Urinary bladder (tissue), 3 donors: ENCODE measurements at regions not wholly inside any gene's neighbourhood (a gene's known extent, or its start where the extent isn't known, plus 50 kb on each side); places are given as distances from the start of the nearest gene placed in this dataset.
"Not testable (repeated sequence)": the region's sequence is repeated elsewhere in the genome, so short reads cannot be mapped to it uniquely, and the experiment has no call there.

Experiments
- DNase-seq: peaks from one replicate; pipeline ENCODE4 v3.0.0-alpha.2; 2015; ENCODE audit errors: extremely low spot score
- H3K27ac ChIP-seq: one replicate; pipeline ENCODE4 v1.5.1; 2013; ENCODE audit warnings: low read depth, mild to moderate bottlenecking, moderate library complexity
- H3K36me3 ChIP-seq: one replicate; pipeline ENCODE4 v1.6.1; 2013; ENCODE audit warnings: mild to moderate bottlenecking, moderate library complexity; ENCODE audit not compliant: insufficient read depth
- H3K4me1 ChIP-seq: one replicate; pipeline ENCODE4 v1.6.1; 2013; ENCODE audit warnings: mild to moderate bottlenecking, moderate library complexity; ENCODE audit not compliant: insufficient read depth
- H3K4me3 ChIP-seq: one replicate; pipeline ENCODE4 v1.5.1; 2013; ENCODE audit warnings: low read depth, low read length
- WGBS: extraction: QIAGEN DNeasy Blood & Tissue Kit; methylation state at CpG from one replicate; pipeline ENCODE4 v1.1.7; 2013; 5-methylcytosine and 5-hydroxymethylcytosine counted together
- donor health status: healthy with polysubstance abuse.
- donor health status: healthy.

DNA sequence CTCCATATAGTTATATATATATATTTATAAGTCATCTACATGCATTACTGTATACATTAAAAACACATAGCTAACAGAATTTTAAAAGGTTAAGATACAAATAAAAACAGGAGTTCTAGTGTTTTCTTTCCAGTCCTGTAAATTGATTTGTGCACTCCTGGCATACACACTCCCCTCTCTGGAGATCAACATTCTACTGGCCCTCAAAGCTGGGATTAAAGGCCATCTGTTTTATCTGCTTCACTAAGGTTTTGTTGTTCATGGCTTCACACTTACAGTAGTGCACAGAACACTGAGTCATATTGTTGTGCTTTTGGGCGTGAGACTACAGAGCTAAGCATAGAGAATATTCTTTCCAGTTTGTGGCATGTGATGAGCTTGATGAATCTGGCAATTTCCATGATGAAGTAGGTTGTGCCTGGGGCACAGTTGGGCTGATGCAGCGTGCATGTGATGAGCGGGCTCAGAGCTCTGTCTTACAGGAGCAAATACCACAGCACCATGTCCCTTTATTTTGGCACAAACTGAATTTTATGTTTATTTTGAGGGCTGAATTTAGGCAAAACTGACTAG is 98.2 kb downstream of the TAF11L14 start:
- H3K4me1 ChIP-seq = no peaks in the 10 kb centered on the region
- DNase-seq = no peak
- H3K4me3 ChIP-seq = no peak overlapping the region
- 72% methylated on average over 3 of the region's 3 CpGs for WGBS
- H3K36me3 ChIP-seq = no peaks in the 10 kb centered on the region
- H3K27ac ChIP-seq = no peak overlapping the region

DNA sequence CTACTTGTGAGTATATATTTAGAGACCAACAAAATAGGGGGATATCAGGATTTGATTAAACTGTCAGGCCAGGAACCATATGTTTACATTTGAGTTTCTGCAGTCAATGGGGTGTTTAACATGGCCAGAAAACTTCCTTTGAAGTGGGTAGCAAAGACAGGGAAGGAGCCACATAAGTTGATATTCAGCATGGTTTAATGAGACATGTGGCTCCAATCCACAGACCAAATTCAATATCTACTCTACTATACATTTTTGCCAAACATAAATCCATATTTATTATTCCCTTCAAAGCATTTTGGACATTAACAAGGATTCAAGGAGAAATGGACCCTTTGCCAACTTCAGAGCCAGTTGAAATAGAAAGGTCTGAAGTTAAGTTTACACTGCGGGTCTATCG is 99.8 kb downstream of the TAF11L14 start:
- no peak overlapping the region for H3K27ac ChIP-seq
- no peak overlapping the region for H3K4me3 ChIP-seq
- no peaks in the 10 kb centered on the region for H3K36me3 ChIP-seq
- no peak for DNase-seq
- WGBS = 30% methylated on average over 2 of the region's 2 CpGs
- no peaks in the 10 kb centered on the region for H3K4me1 ChIP-seq

DNA sequence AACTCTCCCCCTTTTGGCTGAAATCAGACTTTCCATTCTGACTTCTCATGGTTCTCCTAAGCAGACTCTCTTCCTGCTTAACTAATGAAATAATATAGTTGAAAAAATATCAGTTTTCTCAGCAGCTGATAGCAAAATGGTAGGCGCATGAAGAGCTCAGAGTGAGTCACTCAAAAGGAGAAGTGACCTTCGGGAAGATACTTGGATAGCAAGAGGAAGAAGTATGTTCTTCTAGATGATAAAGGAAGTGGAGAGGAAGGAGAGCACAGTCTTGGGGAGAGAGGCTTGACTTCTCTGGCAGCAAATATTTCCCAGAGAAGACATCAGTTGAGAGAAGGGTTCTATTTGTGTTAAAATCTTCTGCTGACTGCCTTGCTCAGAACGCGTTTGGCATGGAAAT is 101.5 kb downstream of the TAF11L14 start:
- no peaks in the 10 kb centered on the region for H3K36me3 ChIP-seq
- no peaks in the 10 kb centered on the region for H3K4me1 ChIP-seq
- no peak for DNase-seq
- H3K4me3 ChIP-seq = no peak overlapping the region
- 64% methylated on average over 4 of the region's 4 CpGs for WGBS
- no peak overlapping the region for H3K27ac ChIP-seq

DNA sequence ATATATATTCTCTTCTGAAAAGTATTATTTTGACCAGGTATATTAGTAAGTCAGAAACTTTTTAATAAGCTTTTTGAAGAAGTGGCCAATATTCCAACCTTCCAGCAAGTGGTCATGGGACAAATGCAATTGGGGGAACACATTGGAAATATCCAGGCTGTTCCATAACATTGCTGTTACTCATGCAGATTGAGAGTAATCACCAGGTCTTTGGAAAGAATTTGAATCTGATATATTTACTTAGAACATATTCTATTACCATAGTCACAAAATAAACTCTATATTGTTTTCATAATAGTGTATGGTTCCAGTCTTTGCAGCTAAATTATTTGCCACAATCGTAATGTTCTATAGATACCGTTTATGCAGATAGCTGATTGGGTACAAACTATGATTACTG is 102.8 kb downstream of the TAF11L14 start:
- Histone ChIP-seq H3K4me1 (no peaks in the 10 kb centered on the region), H3K27ac (no peak overlapping the region), H3K36me3 (no peaks in the 10 kb centered on the region), H3K4me3 (no peak overlapping the region)
- WGBS = 75% methylated on average over 2 of the region's 2 CpGs
- DNase-seq = no peak

DNA sequence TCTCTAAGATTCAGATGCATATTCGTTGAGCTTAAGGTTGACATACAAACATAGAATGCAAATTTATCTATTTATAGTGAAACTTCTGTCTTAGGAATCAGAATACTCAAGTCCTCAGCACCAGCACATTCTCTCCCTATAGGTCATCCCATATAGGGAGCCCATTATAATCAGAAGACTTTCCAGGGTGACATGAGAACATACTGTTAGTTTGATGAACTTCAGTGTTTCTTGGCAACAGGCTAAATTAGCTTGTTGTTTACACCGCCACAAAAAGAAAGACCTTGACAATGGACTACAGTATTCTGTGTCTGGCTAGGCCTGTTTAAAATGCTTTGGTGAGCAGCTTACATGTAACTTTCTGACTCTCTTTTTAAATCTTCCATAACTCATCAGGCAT is 104.2 kb downstream of the TAF11L14 start:
- H3K36me3 ChIP-seq = no peaks in the 10 kb centered on the region
- H3K4me3 ChIP-seq = no peak overlapping the region
- H3K4me1 ChIP-seq = no peaks in the 10 kb centered on the region
- no peak overlapping the region for H3K27ac ChIP-seq
- WGBS = 69% methylated on average over 2 of the region's 2 CpGs
- DNase-seq = no peak

DNA sequence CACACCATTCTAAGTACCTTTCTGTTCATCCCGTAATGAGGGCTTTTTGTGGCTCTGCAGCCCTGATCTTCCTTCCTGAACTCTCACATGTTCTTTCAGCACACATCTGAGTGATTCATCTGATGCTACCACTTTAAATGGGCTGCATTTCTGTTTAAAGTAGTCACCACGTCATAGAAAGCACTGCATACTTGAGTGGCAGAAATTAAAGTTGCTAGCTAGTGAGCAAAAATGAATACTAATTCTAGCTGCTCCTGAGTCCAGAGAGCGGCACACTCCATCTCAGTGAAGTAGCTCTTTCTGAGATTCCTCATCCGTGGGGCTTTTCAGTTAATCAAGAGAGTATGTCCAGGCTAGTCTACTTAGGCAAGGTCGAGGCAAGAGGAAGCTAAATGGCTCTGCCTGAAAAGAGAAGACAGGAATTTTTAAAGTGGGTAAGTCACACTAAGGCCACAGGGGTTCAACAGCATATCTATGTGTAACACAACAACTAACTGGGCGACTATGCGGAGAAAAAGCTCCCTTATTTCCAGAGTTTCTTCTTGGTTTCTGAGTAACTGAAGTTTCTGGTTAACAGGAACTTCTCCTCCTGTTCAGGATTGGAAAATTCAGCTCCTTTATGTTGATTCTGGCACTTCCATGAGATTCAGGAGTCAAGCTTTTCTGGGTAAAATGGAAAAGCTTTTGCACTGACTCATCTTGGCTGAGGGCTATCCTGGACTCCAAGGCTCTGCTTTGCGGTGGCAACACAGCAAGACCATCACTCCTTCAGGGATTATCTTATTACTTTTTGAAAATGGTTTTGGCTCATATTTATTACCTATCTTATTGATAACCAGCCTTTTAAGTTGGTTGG is 109.5 kb downstream of the TAF11L14 start:
- no peak for DNase-seq

DNA sequence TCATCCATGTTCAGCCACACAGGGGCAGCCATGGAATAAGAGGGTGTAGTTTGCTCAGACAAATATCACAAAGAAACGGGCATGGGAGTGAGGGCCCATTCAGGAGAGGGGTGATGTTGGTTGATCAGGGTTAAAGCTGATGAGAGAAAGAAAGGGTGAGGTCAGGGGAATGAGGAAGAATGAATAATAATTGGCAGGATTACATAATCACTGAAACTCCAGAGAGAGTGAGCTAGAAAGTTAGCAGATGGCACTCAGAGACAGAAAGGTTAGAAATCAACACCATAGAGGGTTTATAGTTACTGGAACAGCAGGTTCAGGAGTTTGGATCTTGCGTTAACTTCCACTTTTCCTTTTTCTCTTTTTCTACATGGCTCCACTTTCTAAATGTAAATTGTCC is 113.9 kb downstream of the TAF11L14 start:
- no peak overlapping the region for H3K27ac ChIP-seq
- H3K4me3 ChIP-seq = no peak overlapping the region
- no peak for DNase-seq
- WGBS = 81% methylated on average over 2 of the region's 2 CpGs
- H3K36me3 ChIP-seq = no peaks in the 10 kb centered on the region
- H3K4me1 ChIP-seq = no peaks in the 10 kb centered on the region

More for the DNA sequence above, 109.5 kb downstream of the TAF11L14 start:
- Histone ChIP-seq H3K27ac (no peak overlapping the region), H3K4me1 (no peaks in the 10 kb centered on the region), H3K36me3 (no peaks in the 10 kb centered on the region), H3K4me3 (no peak overlapping the region)
- 70% methylated on average over 8 of the region's 8 CpGs for WGBS

DNA sequence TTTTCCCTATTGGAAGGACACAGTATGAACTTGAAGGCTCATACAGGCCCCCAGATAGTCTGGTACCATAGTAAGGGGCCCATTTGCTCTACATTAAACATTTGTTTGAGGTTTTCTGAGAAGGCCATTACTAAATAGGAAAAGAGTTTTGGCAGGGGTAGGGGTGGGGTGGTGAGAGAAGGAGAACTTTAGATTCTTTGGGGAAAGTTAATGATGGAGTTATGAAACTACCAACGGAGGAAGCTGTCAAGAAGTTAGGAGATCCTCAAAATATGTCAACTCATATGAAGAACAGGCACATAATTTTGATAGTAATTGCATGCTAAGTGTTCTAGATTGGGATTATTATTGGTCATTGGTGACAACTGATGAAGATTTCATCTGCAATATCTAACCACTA is 114.7 kb downstream of the TAF11L14 start:
- no peak for DNase-seq
- 78% methylated on average over 1 of the region's 1 CpG for WGBS
- H3K36me3 ChIP-seq = no peaks in the 10 kb centered on the region
- no peaks in the 10 kb centered on the region for H3K4me1 ChIP-seq
- H3K4me3 ChIP-seq = no peak overlapping the region
- no peak overlapping the region for H3K27ac ChIP-seq

DNA sequence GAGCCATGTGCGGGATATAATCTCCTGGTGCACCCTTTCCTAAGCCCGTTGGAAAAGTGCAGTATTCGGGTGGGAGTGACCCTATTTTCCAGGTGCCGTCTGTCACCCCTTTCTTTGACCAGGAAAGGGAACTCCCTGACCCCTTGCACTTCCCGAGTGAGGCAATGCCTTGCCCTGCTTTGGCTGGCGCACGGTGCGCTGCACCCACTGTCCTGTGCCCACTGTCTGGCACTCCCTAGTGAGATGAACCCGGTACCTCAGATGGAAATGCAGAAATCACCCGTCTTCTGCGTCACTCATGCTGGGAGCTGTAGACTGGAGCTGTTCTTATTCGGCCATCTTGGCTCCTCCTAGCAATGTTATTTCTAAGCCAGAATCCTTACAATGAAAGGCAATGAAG is 121.1 kb downstream of the TAF11L14 start:
- not testable (repeated sequence) for H3K4me3 ChIP-seq, DNase-seq, H3K36me3 ChIP-seq, H3K27ac ChIP-seq, H3K4me1 ChIP-seq
- 96% methylated on average over 12 of the region's 12 CpGs for WGBS

DNA sequence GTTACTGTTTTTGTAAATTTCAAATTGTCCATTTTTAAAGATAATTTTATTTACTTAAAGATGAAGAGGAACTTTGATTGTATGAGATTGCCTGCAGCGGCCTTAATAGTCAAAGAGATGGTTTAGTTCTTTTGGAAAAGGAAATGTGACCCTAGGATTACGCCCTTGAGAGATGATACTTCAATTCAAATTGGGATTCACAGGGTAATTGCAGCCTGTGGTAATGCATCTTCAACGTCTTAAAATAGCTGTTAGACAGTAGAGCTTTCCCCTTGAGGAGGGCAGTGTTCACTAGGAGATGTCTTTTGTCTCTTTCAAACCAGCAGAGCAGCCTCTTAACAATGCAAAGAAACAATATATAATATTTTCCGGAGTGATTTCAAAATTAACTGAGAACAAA is 127.1 kb downstream of the TAF11L14 start:
- 55% methylated on average over 4 of the region's 4 CpGs for WGBS
- H3K27ac ChIP-seq = no peak overlapping the region
- H3K36me3 ChIP-seq = no peaks in the 10 kb centered on the region
- H3K4me3 ChIP-seq = no peak overlapping the region
- no peak for DNase-seq
- no peaks in the 10 kb centered on the region for H3K4me1 ChIP-seq

DNA sequence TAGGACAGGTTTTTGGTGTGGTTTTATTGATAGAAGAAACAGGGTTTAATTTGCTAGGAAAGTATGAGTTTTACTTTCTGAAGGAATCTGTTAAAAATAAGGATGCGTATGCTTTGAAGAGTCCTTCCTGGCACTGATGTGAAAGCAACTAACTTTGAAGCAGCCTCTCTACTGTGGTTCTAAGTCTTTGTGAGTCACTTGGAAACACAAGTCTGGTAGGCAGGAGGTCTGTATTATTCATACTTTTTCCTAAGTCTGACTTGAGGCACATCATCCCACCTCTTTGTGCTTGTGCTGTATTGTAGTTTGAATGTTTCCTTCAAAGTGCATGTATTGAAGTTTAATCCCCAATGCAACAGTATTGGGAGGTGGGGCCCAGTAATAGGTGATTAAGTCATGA is 129.0 kb downstream of the TAF11L14 start:
- no peaks in the 10 kb centered on the region for H3K36me3 ChIP-seq
- no peak for DNase-seq
- H3K27ac ChIP-seq = no peak overlapping the region
- no peaks in the 10 kb centered on the region for H3K4me1 ChIP-seq
- 85% methylated on average over 1 of the region's 1 CpG for WGBS
- no peak overlapping the region for H3K4me3 ChIP-seq

DNA sequence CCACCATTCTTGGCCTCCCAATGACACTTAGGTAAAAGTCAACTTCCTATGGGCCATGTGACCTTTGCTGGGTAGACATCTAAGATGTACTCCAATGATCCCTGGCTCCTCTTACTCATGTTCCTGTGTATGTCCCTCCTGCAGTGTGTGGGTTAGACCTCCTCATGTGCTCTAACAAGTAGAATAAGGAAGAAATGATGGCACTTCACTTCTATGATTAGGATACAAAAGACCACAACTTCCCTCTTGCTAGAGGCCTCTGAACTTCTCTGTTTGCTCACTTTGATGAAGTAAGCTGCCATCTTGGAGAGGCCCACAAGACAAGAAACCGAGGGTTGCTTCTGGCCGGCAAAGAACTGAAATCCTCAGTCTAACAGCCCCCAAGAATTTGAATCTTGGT is 131.8 kb downstream of the TAF11L14 start:
- DNase-seq = no peak
- Histone ChIP-seq H3K4me1 (no peaks in the 10 kb centered on the region), H3K27ac (no peak overlapping the region), H3K4me3 (no peak overlapping the region), H3K36me3 (no peaks in the 10 kb centered on the region)
- 88% methylated on average over 2 of the region's 2 CpGs for WGBS

DNA sequence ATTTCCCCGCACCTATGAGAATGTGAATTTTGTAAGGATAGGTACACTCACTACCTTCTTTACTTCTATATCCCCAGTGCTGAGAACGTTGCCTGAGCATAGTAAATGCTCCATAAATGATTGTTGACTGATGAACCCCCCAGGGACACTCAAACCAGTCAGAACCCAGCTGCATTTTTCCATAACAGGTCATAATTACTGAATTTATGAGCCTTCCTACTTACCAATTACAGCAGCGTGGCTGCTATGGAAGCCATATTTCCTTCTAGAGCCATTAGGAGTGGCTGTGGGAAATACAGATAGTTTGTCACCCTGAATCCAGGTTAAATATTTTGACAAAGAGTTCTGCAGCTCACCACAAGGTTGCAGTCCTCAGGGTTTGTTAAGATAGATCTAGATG is 135.0 kb downstream of the TAF11L14 start:
- H3K27ac ChIP-seq = no peak overlapping the region
- 60% methylated on average over 3 of the region's 3 CpGs for WGBS
- DNase-seq = no peak
- no peaks in the 10 kb centered on the region for H3K36me3 ChIP-seq
- no peak overlapping the region for H3K4me3 ChIP-seq
- H3K4me1 ChIP-seq = no peaks in the 10 kb centered on the region

DNA sequence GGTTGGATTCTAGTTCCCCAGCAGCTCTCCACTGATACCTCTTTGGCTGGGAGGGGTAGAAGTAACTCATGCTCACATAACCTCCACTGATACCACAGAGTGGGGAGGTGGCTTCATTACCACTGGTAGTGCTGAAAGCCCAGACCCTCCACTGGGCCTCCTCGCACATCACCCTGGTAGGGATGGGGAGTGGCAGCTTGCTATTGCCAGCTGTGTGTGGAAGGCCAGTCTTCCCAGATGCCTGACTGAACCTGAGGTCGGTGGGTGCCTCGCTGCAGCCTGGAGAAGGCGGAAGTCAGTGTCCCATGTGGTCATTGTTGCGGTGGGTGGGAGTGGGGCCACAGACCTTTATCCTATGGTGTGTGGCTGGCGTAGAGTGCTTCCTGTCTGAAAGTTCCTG is 138.0 kb downstream of the TAF11L14 start:
- 92% methylated on average over 6 of the region's 6 CpGs for WGBS
- Histone ChIP-seq H3K36me3 (no peaks in the 10 kb centered on the region), H3K4me1 (no peaks in the 10 kb centered on the region), H3K4me3 (no peak overlapping the region), H3K27ac (no peak overlapping the region)
- DNase-seq = no peak
